ENCODE measurements at regions not wholly inside any gene's neighbourhood (a gene's known extent, or its start where the extent isn't known, plus 50 kb on each side); places are given as distances from the start of the nearest gene placed in this dataset.

DNA sequence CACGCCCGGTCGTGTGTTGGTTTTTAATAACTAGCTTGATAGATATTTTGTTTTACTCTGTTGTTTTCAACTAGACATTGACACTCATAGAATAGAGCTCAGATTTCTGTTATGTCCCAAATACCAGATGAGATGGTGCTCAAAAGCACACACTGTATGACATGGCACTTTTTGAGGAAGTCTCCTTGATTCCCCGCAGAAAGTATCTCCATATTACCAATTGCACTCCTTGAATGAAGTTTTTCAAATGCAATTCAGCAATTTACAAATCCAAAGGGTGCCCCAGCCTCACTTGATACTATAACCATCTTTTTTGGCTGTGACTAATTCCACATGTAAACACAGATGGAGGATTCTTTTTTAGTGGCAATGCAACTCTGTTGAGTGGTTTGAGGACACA, 92.0 kb upstream of the IGF1R start:
- 82 to 90% methylated on average over 4 of the region's 4 CpGs for WGBS, 2 donors
- Histone ChIP-seq H3K27me3 (ENCODE audit: control insufficient read depth in 1 of 2, insufficient read depth in 2 of 2, low read length in 2 of 2) (no peaks in the 10 kb centered on the region), H3K27ac (ENCODE audit: low read depth in 2 of 2, low read length in 1 of 2) (no peak overlapping the region), H3K4me3 (ENCODE audit: low read depth in 1 of 2, low read length in 2 of 2) (no peak overlapping the region), H3K4me1 (ENCODE audit: control insufficient read depth in 2 of 2, insufficient read depth in 2 of 2, low read length in 1 of 2) (no peaks in the 10 kb centered on the region), H3K9me3 (ENCODE audit: control insufficient read depth in 2 of 2, insufficient read depth in 1 of 2, low read depth in 1 of 2, low read length in 1 of 2) (no peaks in the 10 kb centered on the region), H3K36me3 (ENCODE audit: control insufficient read depth in 2 of 2, insufficient read depth in 2 of 2, low read length in 1 of 2) (no peaks in the 10 kb centered on the region)

DNA sequence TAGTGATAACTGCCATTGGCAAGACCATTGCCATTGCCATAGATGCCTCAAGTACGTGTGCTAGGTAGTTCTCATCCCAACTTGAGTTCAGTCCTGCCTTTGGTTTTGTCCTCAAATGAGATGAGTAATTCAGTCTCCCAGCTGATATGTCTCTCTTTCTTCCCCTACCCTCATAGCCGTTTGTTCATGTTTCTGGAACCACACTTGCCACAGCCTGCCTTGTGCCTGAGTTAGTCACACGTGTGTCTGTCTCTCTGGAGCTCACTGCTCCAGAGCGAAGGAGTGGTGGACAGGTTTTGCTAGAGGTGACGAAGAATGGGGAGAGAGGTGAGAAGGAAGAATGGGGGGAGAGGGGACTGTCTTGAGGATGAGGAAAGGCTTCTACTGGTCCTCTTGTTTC, 88.0 kb upstream of the IGF1R start:
- Histone ChIP-seq H3K4me1 (ENCODE audit: control insufficient read depth in 2 of 2, insufficient read depth in 2 of 2, low read length in 1 of 2) (peaks cover 0 to 2% of the 10 kb centered on the region in 2 donors), H3K4me3 (ENCODE audit: low read depth in 1 of 2, low read length in 2 of 2) (no peak overlapping the region), H3K36me3 (ENCODE audit: control insufficient read depth in 2 of 2, insufficient read depth in 2 of 2, low read length in 1 of 2) (no peaks in the 10 kb centered on the region), H3K27ac (ENCODE audit: low read depth in 2 of 2, low read length in 1 of 2) (no peak overlapping the region), H3K9me3 (ENCODE audit: control insufficient read depth in 2 of 2, insufficient read depth in 1 of 2, low read depth in 1 of 2, low read length in 1 of 2) (no peaks in the 10 kb centered on the region), H3K27me3 (ENCODE audit: control insufficient read depth in 1 of 2, insufficient read depth in 2 of 2, low read length in 2 of 2) (no peaks in the 10 kb centered on the region)
- 42 to 46% methylated on average over 5 of the region's 5 CpGs for WGBS, 2 donors

- no peaks in the 10 kb centered on the region for H3K36me3 ChIP-seq (ENCODE audit: control insufficient read depth in 2 of 2, insufficient read depth in 2 of 2, low read length in 1 of 2)
- no peak overlapping the region for H3K27ac ChIP-seq (ENCODE audit: low read depth in 2 of 2, low read length in 1 of 2)
- 70 to 75% methylated on average over 9 of the region's 9 CpGs for WGBS, 2 donors
- no peaks in the 10 kb centered on the region for H3K9me3 ChIP-seq (ENCODE audit: control insufficient read depth in 2 of 2, insufficient read depth in 1 of 2, low read depth in 1 of 2, low read length in 1 of 2)
- H3K4me3 ChIP-seq (ENCODE audit: low read depth in 1 of 2, low read length in 2 of 2): no peak overlapping the region
- H3K4me1 ChIP-seq (ENCODE audit: control insufficient read depth in 2 of 2, insufficient read depth in 2 of 2, low read length in 1 of 2): peaks cover 0 to 2% of the 10 kb centered on the region in 2 donors
- H3K27me3 ChIP-seq (ENCODE audit: control insufficient read depth in 1 of 2, insufficient read depth in 2 of 2, low read length in 2 of 2): no peaks in the 10 kb centered on the region
Observed at GRCh38 chr15:98561169-98561941, 87.0 kb upstream of the IGF1R start.

DNA sequence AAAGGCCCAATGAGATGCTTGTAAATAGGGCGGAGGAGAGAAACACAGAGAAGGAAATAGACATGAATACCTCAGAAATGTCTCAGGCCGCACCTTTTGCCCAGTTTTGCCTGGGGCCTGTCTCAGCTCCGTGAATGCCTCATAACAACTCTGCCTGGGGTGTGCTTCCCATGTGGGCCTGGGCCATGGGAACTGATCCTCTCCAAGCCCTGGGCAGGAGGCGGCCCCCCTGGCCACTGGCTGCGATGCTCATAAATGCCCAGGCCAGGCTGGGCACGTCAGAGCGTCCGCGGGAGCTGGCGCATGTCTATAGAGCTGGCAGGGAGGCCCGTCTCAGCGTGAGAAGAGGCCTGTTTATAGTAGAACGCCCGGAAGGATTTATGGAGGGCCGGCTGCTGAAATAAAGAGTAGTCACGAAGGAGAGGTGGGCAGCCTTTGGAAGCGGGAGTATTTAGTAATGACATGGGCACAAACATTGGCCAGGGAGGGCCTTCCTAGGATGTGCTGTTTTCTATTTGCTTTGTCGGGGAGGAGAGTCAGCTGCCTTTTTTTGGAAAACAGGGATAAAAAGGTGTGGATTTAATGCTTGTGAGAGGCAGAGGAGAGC, 85.9 kb upstream of the IGF1R start:
- no peak overlapping the region for H3K4me3 ChIP-seq (ENCODE audit: low read depth in 1 of 2, low read length in 2 of 2)
- no peaks in the 10 kb centered on the region for H3K9me3 ChIP-seq (ENCODE audit: control insufficient read depth in 2 of 2, insufficient read depth in 1 of 2, low read depth in 1 of 2, low read length in 1 of 2)
- H3K27ac ChIP-seq (ENCODE audit: low read depth in 2 of 2, low read length in 1 of 2): peak overlapping the region; percentile 61 to 75
- no peaks in the 10 kb centered on the region for H3K27me3 ChIP-seq (ENCODE audit: control insufficient read depth in 1 of 2, insufficient read depth in 2 of 2, low read length in 2 of 2)
- H3K36me3 ChIP-seq (ENCODE audit: control insufficient read depth in 2 of 2, insufficient read depth in 2 of 2, low read length in 1 of 2): no peaks in the 10 kb centered on the region
- 48 to 66% methylated on average over 18 of the region's 18 CpGs for WGBS, 2 donors
- H3K4me1 ChIP-seq (ENCODE audit: control insufficient read depth in 2 of 2, insufficient read depth in 2 of 2, low read length in 1 of 2): peaks cover 0 to 2% of the 10 kb centered on the region in 2 donors

- WGBS, 2 donors: 90 to 92% methylated on average over 12 of the region's 12 CpGs
- Histone ChIP-seq H3K27ac (ENCODE audit: low read depth in 2 of 2, low read length in 1 of 2) (no peak overlapping the region), H3K9me3 (ENCODE audit: control insufficient read depth in 2 of 2, insufficient read depth in 1 of 2, low read depth in 1 of 2, low read length in 1 of 2) (no peaks in the 10 kb centered on the region), H3K4me1 (ENCODE audit: control insufficient read depth in 2 of 2, insufficient read depth in 2 of 2, low read length in 1 of 2) (peaks cover 0 to 2% of the 10 kb centered on the region in 2 donors), H3K36me3 (ENCODE audit: control insufficient read depth in 2 of 2, insufficient read depth in 2 of 2, low read length in 1 of 2) (no peaks in the 10 kb centered on the region), H3K4me3 (ENCODE audit: low read depth in 1 of 2, low read length in 2 of 2) (no peak overlapping the region), H3K27me3 (ENCODE audit: control insufficient read depth in 1 of 2, insufficient read depth in 2 of 2, low read length in 2 of 2) (no peaks in the 10 kb centered on the region)
Observed at GRCh38 chr15:98565566-98565965, 82.8 kb upstream of the IGF1R start.

DNA sequence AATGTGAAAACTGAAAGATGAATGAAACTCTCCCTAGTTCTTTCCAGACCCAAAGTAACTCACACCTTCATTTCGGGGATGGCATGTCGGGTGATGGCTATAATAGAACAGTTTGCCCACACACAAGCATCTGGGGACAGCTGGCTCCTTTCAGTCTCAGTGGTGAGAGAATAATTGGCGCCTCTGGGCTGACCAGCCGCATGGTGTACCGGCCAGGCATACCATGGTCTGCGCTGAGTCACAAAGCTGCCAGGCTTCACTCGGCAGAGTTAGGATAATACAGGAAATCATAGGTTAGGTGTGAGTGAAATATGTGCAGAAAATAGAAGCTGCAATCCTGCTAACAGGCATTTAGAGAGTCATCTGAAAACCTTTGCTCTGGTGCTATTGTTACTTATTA, 80.4 kb upstream of the IGF1R start:
- Histone ChIP-seq H3K4me1 (ENCODE audit: control insufficient read depth in 2 of 2, insufficient read depth in 2 of 2, low read length in 1 of 2) (peaks cover 0 to 2% of the 10 kb centered on the region in 2 donors), H3K27me3 (ENCODE audit: control insufficient read depth in 1 of 2, insufficient read depth in 2 of 2, low read length in 2 of 2) (no peaks in the 10 kb centered on the region), H3K4me3 (ENCODE audit: low read depth in 1 of 2, low read length in 2 of 2) (no peak overlapping the region), H3K27ac (ENCODE audit: low read depth in 2 of 2, low read length in 1 of 2) (no peak overlapping the region), H3K36me3 (ENCODE audit: control insufficient read depth in 2 of 2, insufficient read depth in 2 of 2, low read length in 1 of 2) (no peaks in the 10 kb centered on the region), H3K9me3 (ENCODE audit: control insufficient read depth in 2 of 2, insufficient read depth in 1 of 2, low read depth in 1 of 2, low read length in 1 of 2) (no peaks in the 10 kb centered on the region)
- 71 to 74% methylated on average over 7 of the region's 7 CpGs for WGBS, 2 donors

- no peaks in the 10 kb centered on the region for H3K9me3 ChIP-seq (ENCODE audit: control insufficient read depth in 2 of 2, insufficient read depth in 1 of 2, low read depth in 1 of 2, low read length in 1 of 2)
- H3K27me3 ChIP-seq (ENCODE audit: control insufficient read depth in 1 of 2, insufficient read depth in 2 of 2, low read length in 2 of 2): no peaks in the 10 kb centered on the region
- WGBS, 2 donors: 80 to 84% methylated on average over 3 of the region's 3 CpGs
- peaks cover 0 to 2% of the 10 kb centered on the region in 2 donors for H3K4me1 ChIP-seq (ENCODE audit: control insufficient read depth in 2 of 2, insufficient read depth in 2 of 2, low read length in 1 of 2)
- no peak overlapping the region for H3K27ac ChIP-seq (ENCODE audit: low read depth in 2 of 2, low read length in 1 of 2)
- H3K36me3 ChIP-seq (ENCODE audit: control insufficient read depth in 2 of 2, insufficient read depth in 2 of 2, low read length in 1 of 2): no peaks in the 10 kb centered on the region
- H3K4me3 ChIP-seq (ENCODE audit: low read depth in 1 of 2, low read length in 2 of 2): no peak overlapping the region
Observed at GRCh38 chr15:98568382-98569017, 79.8 kb upstream of the IGF1R start.

GRCh38 chr15:98570119-98570518, 78.2 kb upstream of the IGF1R start:
- no peaks in the 10 kb centered on the region for H3K36me3 ChIP-seq (ENCODE audit: control insufficient read depth in 2 of 2, insufficient read depth in 2 of 2, low read length in 1 of 2)
- no peak overlapping the region for H3K27ac ChIP-seq (ENCODE audit: low read depth in 2 of 2, low read length in 1 of 2)
- 95 to 97% methylated on average over 3 of the region's 3 CpGs for WGBS, 2 donors

GRCh38 chr15:98580572-98580971, 67.8 kb upstream of the IGF1R start:
- H3K36me3 ChIP-seq (ENCODE audit: control insufficient read depth in 2 of 2, insufficient read depth in 2 of 2, low read length in 1 of 2): no peaks in the 10 kb centered on the region
- peaks cover 0 to 2% of the 10 kb centered on the region in 2 donors for H3K27me3 ChIP-seq (ENCODE audit: control insufficient read depth in 1 of 2, insufficient read depth in 2 of 2, low read length in 2 of 2)
- no peaks in the 10 kb centered on the region for H3K9me3 ChIP-seq (ENCODE audit: control insufficient read depth in 2 of 2, insufficient read depth in 1 of 2, low read depth in 1 of 2, low read length in 1 of 2)
- peaks cover 0 to 2% of the 10 kb centered on the region in 2 donors for H3K4me1 ChIP-seq (ENCODE audit: control insufficient read depth in 2 of 2, insufficient read depth in 2 of 2, low read length in 1 of 2)
- WGBS, 2 donors: 39 to 46% methylated on average over 11 of the region's 11 CpGs
- H3K27ac ChIP-seq (ENCODE audit: low read depth in 2 of 2, low read length in 1 of 2): no peak overlapping the region
- no peak overlapping the region for H3K4me3 ChIP-seq (ENCODE audit: low read depth in 1 of 2, low read length in 2 of 2)

More at GRCh38 chr15:98570119-98570518, 78.2 kb upstream of the IGF1R start:
- no peaks in the 10 kb centered on the region for H3K4me1 ChIP-seq (ENCODE audit: control insufficient read depth in 2 of 2, insufficient read depth in 2 of 2, low read length in 1 of 2)
- H3K9me3 ChIP-seq (ENCODE audit: control insufficient read depth in 2 of 2, insufficient read depth in 1 of 2, low read depth in 1 of 2, low read length in 1 of 2): no peaks in the 10 kb centered on the region
- H3K27me3 ChIP-seq (ENCODE audit: control insufficient read depth in 1 of 2, insufficient read depth in 2 of 2, low read length in 2 of 2): peaks cover 0 to 2% of the 10 kb centered on the region in 2 donors
- no peak overlapping the region for H3K4me3 ChIP-seq (ENCODE audit: low read depth in 1 of 2, low read length in 2 of 2)
